Activated CD8-positive, alpha-beta T cell treated with anti-CD3 and anti-CD28 coated beads for 36 hours (primary cell): ENCODE measurements at regions not wholly inside any gene's neighbourhood (a gene's known extent, or its start where the extent isn't known, plus 50 kb on each side); places are given as distances from the start of the nearest gene placed in this dataset.

Experiments
- ATAC-seq: fragments of 200-7000 bp; cut with Tn5 transposase; one replicate; pipeline ENCODE4 v1.10.0; 2021; ENCODE audit warnings: mild to moderate bottlenecking, moderate library complexity
- CTCF ChIA-PET: fragments of 350-600 bp; sonication (Branson Sonifier 250); formaldehyde crosslinking; loops from one replicate; lab custom pipeline; 2021; ENCODE audit warnings: antibody characterized with exemption; lab: Charles Lee
- POLR2A ChIA-PET: fragments of 350-600 bp; sonication (Branson Sonifier 250); formaldehyde crosslinking; loops from one replicate; lab custom pipeline; 2021; ENCODE audit warnings: antibody characterized with exemption; lab: Charles Lee
- DNase-seq: peaks from one replicate; pipeline ENCODE4 v3.0.0-alpha.2; 2020
- H3K27ac Mint-ChIP-seq: one replicate; pipeline ENCODE4 v1.8.0; 2021; ENCODE audit warnings: mild to moderate bottlenecking, mixed read lengths
- H3K27me3 Mint-ChIP-seq: one replicate; pipeline ENCODE4 v1.8.0; 2021; ENCODE audit warnings: mixed read lengths
- H3K36me3 Mint-ChIP-seq: one replicate; pipeline ENCODE4 v1.8.0; 2021; ENCODE audit warnings: low read depth, mixed read lengths
- H3K4me1 Mint-ChIP-seq: one replicate; pipeline ENCODE4 v1.8.0; 2021; ENCODE audit warnings: low read depth, mixed read lengths
- H3K4me3 Mint-ChIP-seq: one replicate; pipeline ENCODE4 v1.8.0; 2021; ENCODE audit warnings: mild to moderate bottlenecking, moderate library complexity, mixed read lengths
- H3K9me3 Mint-ChIP-seq: one replicate; pipeline ENCODE4 v1.8.0; 2021; ENCODE audit warnings: mixed read lengths
- CTCF ChIP-seq: fragments of 200-600 bp; IDR thresholded peaks from one replicate; pipeline ENCODE4 v1.8.0; 2022; ENCODE audit warnings: antibody characterized with exemption, mild to moderate bottlenecking
- intact Hi-C: fragments of 100-400 bp; cut with micrococcal nuclease; formaldehyde crosslinking; loops from one replicate; pipeline ENCODE4 v1.10.0; 2022

- no peaks in the 10 kb centered on the region for H3K9me3 Mint-ChIP-seq
- H3K4me3 Mint-ChIP-seq, result no peak overlapping the region
- ATAC-seq, result no peak
- no peaks in the 10 kb centered on the region for H3K36me3 Mint-ChIP-seq
- no peak overlapping the region for H3K27ac Mint-ChIP-seq
- DNase-seq, result no peak
- POLR2A ChIA-PET, result no interaction called here
- intact Hi-C loops, result loop anchor here (10.0 kb wide), 2 partner anchors 64 to 76 kb away; no protein-coding TSS in a partner anchor
- CTCF ChIA-PET, result interaction anchor here (1.4 kb wide), 1 partner anchor 10 kb away, joined by 3 read pairs; no protein-coding TSS in a partner anchor
- no peaks in the 10 kb centered on the region for H3K4me1 Mint-ChIP-seq
- peaks cover 13% of the 10 kb centered on the region for H3K27me3 Mint-ChIP-seq
- no peak for TF ChIP-seq CTCF
These were observed 160.3 kb downstream of the COPRS start for GRCh38 chr17:31698751-31699150.

DNA sequence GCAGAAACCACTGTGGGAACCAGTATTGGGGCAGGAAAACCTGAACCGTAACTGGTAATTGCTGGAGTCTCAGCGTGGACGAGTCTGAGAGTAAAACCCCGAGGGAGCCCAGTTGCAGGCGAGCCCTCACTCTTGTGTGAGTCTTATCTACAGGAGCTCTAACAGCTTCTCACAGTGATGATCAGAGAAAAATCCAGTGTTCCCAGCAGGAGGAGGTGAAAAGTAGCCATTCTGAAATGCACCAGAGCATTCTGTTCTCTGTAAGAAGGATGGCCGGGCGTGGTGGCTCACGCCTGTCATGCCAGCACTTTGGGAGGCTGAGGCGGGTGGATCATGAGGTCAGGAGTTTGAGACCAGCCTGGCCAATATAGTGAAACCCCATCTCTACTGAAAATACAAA, 161.2 kb downstream of the COPRS start:
- intact Hi-C loops, result loop anchor here (10.0 kb wide), 2 partner anchors 63 to 77 kb away; no protein-coding TSS in a partner anchor
- DNase-seq, result no peak
- Mint-ChIP-seq H3K27ac (no peak overlapping the region), H3K27me3 (peaks cover 6% of the 10 kb centered on the region), H3K4me1 (no peaks in the 10 kb centered on the region), H3K9me3 (no peaks in the 10 kb centered on the region), H3K4me3 (no peak overlapping the region), H3K36me3 (no peaks in the 10 kb centered on the region)
- POLR2A ChIA-PET, result no interaction called here
- CTCF ChIA-PET, result no interaction called here
- no peak for ATAC-seq
- TF ChIP-seq CTCF, result no peak

DNA sequence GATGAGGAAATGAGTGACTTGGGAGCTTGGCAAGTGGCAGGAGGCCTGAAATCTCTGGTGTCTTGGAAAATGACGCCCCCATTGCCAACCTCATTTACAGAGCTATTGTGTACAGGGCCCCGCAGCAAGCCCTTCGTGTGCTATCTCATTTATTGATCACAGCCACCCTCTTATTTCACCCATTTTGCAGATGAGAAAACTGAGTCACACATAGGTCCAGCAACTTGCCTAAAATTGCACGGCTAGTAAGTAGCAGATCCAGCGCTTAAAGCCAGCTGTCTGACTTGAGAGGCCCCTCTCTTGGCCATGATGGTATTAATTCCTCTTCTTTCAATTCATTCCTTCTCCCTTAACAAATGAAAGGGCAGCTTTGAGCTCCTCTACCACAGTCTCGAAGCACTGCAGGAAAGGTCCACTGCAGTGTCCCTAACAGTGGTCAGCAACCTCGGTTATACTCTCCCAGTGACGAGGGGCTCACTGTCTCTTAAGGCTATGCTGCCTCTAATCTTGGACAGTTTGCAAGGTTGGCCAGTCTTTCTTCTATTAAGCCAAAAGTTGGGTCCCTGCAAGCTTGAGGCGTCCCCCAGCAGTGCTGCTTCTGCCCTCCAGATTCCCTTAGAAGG, 162.2 kb downstream of the COPRS start:
- DNase-seq (no peak), ATAC-seq (no peak)
- H3K4me3 Mint-ChIP-seq, result no peak overlapping the region
- ChIA-PET POLR2A (no interaction called here), CTCF (no interaction called here)
- intact Hi-C loops, result loop anchor here (10.0 kb wide), 2 partner anchors 62 to 78 kb away; no protein-coding TSS in a partner anchor
- H3K27me3 Mint-ChIP-seq, result peaks cover 4% of the 10 kb centered on the region
- H3K27ac Mint-ChIP-seq, result no peak overlapping the region
- H3K36me3 Mint-ChIP-seq, result no peaks in the 10 kb centered on the region
- TF ChIP-seq CTCF, result no peak
- no peaks in the 10 kb centered on the region for H3K9me3 Mint-ChIP-seq
- no peaks in the 10 kb centered on the region for H3K4me1 Mint-ChIP-seq

GRCh38 chr17:31696184-31696602, 162.9 kb downstream of the COPRS start:
- ATAC-seq, result no peak
- no peak overlapping the region for H3K4me3 Mint-ChIP-seq
- H3K27ac Mint-ChIP-seq, result no peak overlapping the region
- no peaks in the 10 kb centered on the region for H3K9me3 Mint-ChIP-seq
- ChIA-PET POLR2A (no interaction called here), CTCF (no interaction called here)
- intact Hi-C loops, result loop anchor here (10.0 kb wide), 2 partner anchors 61 to 79 kb away; no protein-coding TSS in a partner anchor
- no peak for DNase-seq
- no peaks in the 10 kb centered on the region for H3K4me1 Mint-ChIP-seq
- peaks cover 3% of the 10 kb centered on the region for H3K27me3 Mint-ChIP-seq
- no peaks in the 10 kb centered on the region for H3K36me3 Mint-ChIP-seq
- TF ChIP-seq CTCF, result no peak

- TF ChIP-seq CTCF, result no peak
- intact Hi-C loops, result loop anchor here (10.0 kb wide), 2 partner anchors 61 to 79 kb away; no protein-coding TSS in a partner anchor
- Mint-ChIP-seq H3K4me3 (no peak overlapping the region), H3K4me1 (no peaks in the 10 kb centered on the region), H3K27ac (no peak overlapping the region), H3K36me3 (no peaks in the 10 kb centered on the region), H3K9me3 (no peaks in the 10 kb centered on the region), H3K27me3 (peaks cover 2% of the 10 kb centered on the region)
- ATAC-seq, result no peak
- POLR2A ChIA-PET, result no interaction called here
- CTCF ChIA-PET, result interaction anchor here (0.6 kb wide), 1 partner anchor 191 kb away, joined by 3 read pairs; no protein-coding TSS in a partner anchor
- no peak for DNase-seq
These were observed 163.5 kb downstream of the COPRS start for GRCh38 chr17:31695456-31696090.
